ENCODE measurements at regions not wholly inside any gene's neighbourhood (a gene's known extent, or its start where the extent isn't known, plus 50 kb on each side); places are given as distances from the start of the nearest gene placed in this dataset.

DNA sequence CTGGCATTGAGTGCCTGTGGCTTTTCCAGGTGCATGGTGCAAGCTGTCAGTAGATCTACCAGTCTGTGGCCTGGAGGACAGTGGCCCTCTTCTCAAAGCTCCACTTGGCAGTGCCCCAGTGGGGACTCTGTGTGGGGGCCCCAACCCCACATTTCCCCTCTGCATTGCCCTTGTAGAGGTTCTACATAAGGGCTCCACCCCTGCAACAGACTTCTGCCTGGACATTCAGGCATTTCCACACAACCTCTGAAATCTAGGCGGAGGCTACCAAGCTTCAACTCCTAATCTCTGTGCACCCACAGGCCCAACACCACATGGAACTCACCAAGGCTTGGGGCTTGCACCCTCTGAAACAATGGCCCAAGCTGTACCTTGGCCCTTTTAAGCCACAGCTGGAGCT, 102.7 kb upstream of the PLEKHG7 start:
- no peak for TF ChIP-seq ISL1 (CRISPR knock-in tag; IDR thresholded peaks at IDR 0.05)
- no peak for TF ChIP-seq OSR1 (CRISPR knock-in tag; IDR thresholded peaks at IDR 0.05)
- TF ChIP-seq, protein P1, sequence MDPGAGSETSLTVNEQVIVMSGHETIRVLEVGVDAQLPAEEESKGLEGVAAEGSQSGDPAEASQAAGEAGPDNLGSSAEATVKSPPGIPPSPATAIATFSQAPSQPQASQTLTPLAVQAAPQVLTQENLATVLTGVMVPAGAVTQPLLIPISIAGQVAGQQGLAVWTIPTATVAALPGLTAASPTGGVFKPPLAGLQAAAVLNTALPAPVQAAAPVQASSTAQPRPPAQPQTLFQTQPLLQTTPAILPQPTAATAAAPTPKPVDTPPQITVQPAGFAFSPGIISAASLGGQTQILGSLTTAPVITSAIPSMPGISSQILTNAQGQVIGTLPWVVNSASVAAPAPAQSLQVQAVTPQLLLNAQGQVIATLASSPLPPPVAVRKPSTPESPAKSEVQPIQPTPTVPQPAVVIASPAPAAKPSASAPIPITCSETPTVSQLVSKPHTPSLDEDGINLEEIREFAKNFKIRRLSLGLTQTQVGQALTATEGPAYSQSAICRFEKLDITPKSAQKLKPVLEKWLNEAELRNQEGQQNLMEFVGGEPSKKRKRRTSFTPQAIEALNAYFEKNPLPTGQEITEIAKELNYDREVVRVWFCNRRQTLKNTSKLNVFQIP (CRISPR knock-in tag; IDR thresholded peaks at IDR 0.05; ENCODE audit: borderline replicate concordance, low read depth) = no peak
- no peak for TF ChIP-seq ZNF565 (CRISPR knock-in tag; conservative IDR thresholded peaks at IDR 0.05; ENCODE audit: low read depth)
- TF ChIP-seq BACH2 (CRISPR knock-in tag; IDR thresholded peaks at IDR 0.05; ENCODE audit: borderline replicate concordance) = no peak

All from SK-N-SH treated with all-trans-retinoic acid at 6 μM for 48 hours (cell line).